ENCODE measurements at regions not wholly inside any gene's neighbourhood (a gene's known extent, or its start where the extent isn't known, plus 50 kb on each side); places are given as distances from the start of the nearest gene placed in this dataset.

DNA sequence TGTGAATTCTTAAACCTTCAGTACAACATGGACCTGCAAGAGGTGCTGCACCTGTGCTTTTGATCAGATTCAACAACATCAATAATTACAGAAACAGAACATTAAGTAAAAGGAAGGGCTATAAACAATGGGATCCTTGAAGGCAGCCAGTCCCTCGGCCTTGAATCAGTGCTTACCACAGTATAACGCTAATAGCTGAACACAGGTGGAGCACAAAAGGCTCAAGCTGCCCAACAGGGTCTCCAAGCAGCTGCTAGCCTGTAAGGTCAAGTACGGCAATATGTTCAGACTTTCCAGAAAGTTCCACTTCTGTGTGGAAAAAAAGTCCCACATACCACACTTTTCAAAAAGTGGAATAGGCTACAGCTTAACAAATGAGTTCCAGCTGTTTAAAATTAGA, 61.9 kb upstream of the ITGA1 start:
- no peak for DNase-seq
- no peak overlapping the region for H3K4me3 Mint-ChIP-seq
- no peaks in the 10 kb centered on the region for H3K27me3 Mint-ChIP-seq (ENCODE audit: low read depth)
- H3K36me3 Mint-ChIP-seq (ENCODE audit: low read depth): no peaks in the 10 kb centered on the region
- H3K9me3 Mint-ChIP-seq: peaks cover 5% of the 10 kb centered on the region
- H3K27ac Mint-ChIP-seq: peak overlapping the region; percentile 27
- CTCF ChIA-PET: interaction anchor here (0.7 to 1.1 kb wide), 2 partner anchors 13 to 62 kb away, joined by 3 read pairs; partner anchors contain the start of genes ITGA1 and PELO
- intact Hi-C loops (cut with micrococcal nuclease): loop anchor here (1.0 to 2.0 kb wide), 6 partner anchors 15 to 74 kb away; partner anchors contain the start of genes ITGA1 and PELO
- H3K4me1 Mint-ChIP-seq (ENCODE audit: low read depth): peaks cover 37% of the 10 kb centered on the region

- DNase-seq: no peak
- peaks cover 37% of the 10 kb centered on the region for H3K4me1 Mint-ChIP-seq (ENCODE audit: low read depth)
- H3K9me3 Mint-ChIP-seq: peaks cover 10% of the 10 kb centered on the region
- CTCF ChIA-PET: interaction anchor here (1.3 kb wide), 1 partner anchor 20 kb away, joined by 3 read pairs; no protein-coding TSS in a partner anchor
- no peaks in the 10 kb centered on the region for H3K27me3 Mint-ChIP-seq (ENCODE audit: low read depth)
- intact Hi-C loops (cut with micrococcal nuclease): no loop called here
- no peaks in the 10 kb centered on the region for H3K36me3 Mint-ChIP-seq (ENCODE audit: low read depth)
- no peak overlapping the region for H3K27ac Mint-ChIP-seq
- H3K4me3 Mint-ChIP-seq: no peak overlapping the region
These were observed 60.7 kb upstream of the ITGA1 start for GRCh38 chr5:52727020-52727419.

DNA sequence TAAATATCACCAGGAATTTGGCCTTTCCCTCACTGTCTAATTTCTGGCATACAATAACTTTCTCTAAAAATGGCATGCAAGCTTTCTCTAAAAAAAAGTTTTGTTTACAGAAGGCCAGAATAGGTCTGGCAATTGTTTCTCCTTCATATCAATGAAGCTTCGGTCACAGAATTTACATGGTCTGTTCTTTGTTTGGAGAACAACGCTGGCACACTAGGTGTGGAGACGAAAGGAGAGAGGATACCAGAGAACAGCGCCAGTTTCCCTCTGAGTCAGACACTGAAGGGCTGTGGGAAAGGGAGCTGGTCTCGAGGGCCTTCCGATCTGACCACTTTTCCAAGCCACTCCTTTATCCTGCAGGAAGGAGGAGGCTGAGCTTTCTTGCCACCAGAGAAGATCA, 60.1 kb upstream of the ITGA1 start:
- no peaks in the 10 kb centered on the region for H3K36me3 Mint-ChIP-seq (ENCODE audit: low read depth)
- CTCF ChIA-PET: interaction anchor here (0.6 to 1.3 kb wide), 3 partner anchors 21 to 258 kb away, joined by 3 to 4 read pairs (median 4); no protein-coding TSS in a partner anchor
- intact Hi-C loops (cut with micrococcal nuclease): no loop called here
- H3K9me3 Mint-ChIP-seq: peaks cover 11% of the 10 kb centered on the region
- DNase-seq: no peak
- H3K27ac Mint-ChIP-seq: no peak overlapping the region
- peaks cover 37% of the 10 kb centered on the region for H3K4me1 Mint-ChIP-seq (ENCODE audit: low read depth)
- no peak overlapping the region for H3K4me3 Mint-ChIP-seq
- no peaks in the 10 kb centered on the region for H3K27me3 Mint-ChIP-seq (ENCODE audit: low read depth)

GRCh38 chr5:52728224-52728623, 59.5 kb upstream of the ITGA1 start:
- Mint-ChIP-seq H3K27ac (no peak overlapping the region), H3K9me3 (peaks cover 11% of the 10 kb centered on the region), H3K36me3 (ENCODE audit: low read depth) (no peaks in the 10 kb centered on the region), H3K4me3 (no peak overlapping the region), H3K4me1 (ENCODE audit: low read depth) (peaks cover 37% of the 10 kb centered on the region), H3K27me3 (ENCODE audit: low read depth) (no peaks in the 10 kb centered on the region)
- intact Hi-C loops (cut with micrococcal nuclease): no loop called here
- CTCF ChIA-PET: interaction anchor here (0.6 to 0.7 kb wide), 2 partner anchors 72 to 258 kb away, joined by 4 read pairs; no protein-coding TSS in a partner anchor
- DNase-seq: no peak

GRCh38 chr5:52728686-52729085, 59.0 kb upstream of the ITGA1 start:
- H3K4me1 Mint-ChIP-seq (ENCODE audit: low read depth): peaks cover 37% of the 10 kb centered on the region
- H3K9me3 Mint-ChIP-seq: peaks cover 11% of the 10 kb centered on the region
- H3K27ac Mint-ChIP-seq: no peak overlapping the region
- no peak overlapping the region for H3K4me3 Mint-ChIP-seq
- H3K36me3 Mint-ChIP-seq (ENCODE audit: low read depth): no peaks in the 10 kb centered on the region
- H3K27me3 Mint-ChIP-seq (ENCODE audit: low read depth): no peaks in the 10 kb centered on the region
- CTCF ChIA-PET: no interaction called here
- no peak for DNase-seq
- intact Hi-C loops (cut with micrococcal nuclease): no loop called here

DNA sequence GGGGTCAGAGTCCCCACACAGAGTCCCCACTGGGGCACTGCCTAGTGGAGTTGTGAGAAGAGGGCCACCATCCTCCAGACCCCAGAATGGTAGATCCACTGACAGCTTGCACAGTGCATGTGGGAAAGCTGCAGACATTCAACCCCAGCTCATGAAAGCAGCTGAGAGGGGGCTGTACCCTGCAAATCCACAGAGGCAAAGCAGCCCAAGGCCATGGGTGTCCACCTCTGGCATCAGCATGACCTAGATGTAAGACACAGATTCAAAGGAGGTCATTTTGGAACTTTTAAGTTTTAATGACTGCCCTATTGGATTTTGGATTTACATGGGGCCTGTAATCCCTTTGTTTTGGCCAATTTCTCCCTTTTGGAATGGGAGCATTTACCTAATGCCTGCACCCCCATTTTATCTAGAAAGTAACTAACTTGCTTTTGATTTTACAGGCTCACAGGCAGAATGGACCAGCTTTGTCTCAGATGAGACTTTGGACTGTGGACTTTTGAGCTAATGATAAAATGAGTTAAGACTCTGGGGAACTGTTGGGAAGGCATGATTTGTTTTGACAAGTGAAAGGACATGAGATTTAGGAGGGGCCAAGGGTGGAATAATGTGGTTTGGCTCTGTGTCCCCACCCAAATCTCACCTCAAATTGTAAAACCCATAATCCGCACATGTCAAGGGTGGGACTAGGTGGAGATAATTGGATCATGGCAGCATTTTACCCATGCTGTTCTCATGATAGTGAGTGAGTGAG, 56.3 kb upstream of the ITGA1 start:
- CTCF ChIA-PET: no interaction called here
- DNase-seq: no peak
- Mint-ChIP-seq H3K27me3 (ENCODE audit: low read depth) (no peaks in the 10 kb centered on the region), H3K4me3 (no peak overlapping the region), H3K4me1 (ENCODE audit: low read depth) (peaks cover 13% of the 10 kb centered on the region), H3K36me3 (ENCODE audit: low read depth) (no peaks in the 10 kb centered on the region), H3K27ac (no peak overlapping the region), H3K9me3 (peaks cover 8% of the 10 kb centered on the region)
- intact Hi-C loops (cut with micrococcal nuclease): no loop called here

DNA sequence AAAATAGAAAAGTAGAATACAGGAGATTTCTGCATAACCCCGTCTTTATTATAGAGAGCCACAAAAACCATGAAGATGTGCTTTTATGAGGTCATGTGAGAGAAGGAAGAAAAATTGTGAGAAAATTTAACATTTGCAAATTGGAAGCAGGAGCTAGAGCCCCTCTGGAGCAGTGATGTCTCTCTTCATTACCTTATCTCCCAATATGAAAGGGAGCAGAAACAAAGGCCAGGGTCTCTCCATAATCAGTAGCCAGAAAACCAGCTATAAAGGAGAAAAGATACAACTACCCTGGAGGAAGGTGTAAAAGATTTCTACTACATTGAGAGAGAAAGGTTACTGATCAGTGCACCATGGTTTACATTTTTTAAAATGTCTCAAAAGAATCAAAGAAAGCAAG, 53.2 kb upstream of the ITGA1 start:
- H3K9me3 Mint-ChIP-seq: peaks cover 11% of the 10 kb centered on the region
- no peak overlapping the region for H3K4me3 Mint-ChIP-seq
- no peak overlapping the region for H3K27ac Mint-ChIP-seq
- no peak for DNase-seq
- peaks cover 17% of the 10 kb centered on the region for H3K4me1 Mint-ChIP-seq (ENCODE audit: low read depth)
- peaks cover 1% of the 10 kb centered on the region for H3K36me3 Mint-ChIP-seq (ENCODE audit: low read depth)
- H3K27me3 Mint-ChIP-seq (ENCODE audit: low read depth): no peaks in the 10 kb centered on the region
- CTCF ChIA-PET: no interaction called here
- intact Hi-C loops (cut with micrococcal nuclease): no loop called here

- H3K4me1 Mint-ChIP-seq (ENCODE audit: low read depth): peaks cover 17% of the 10 kb centered on the region
- no peak overlapping the region for H3K27ac Mint-ChIP-seq
- DNase-seq: no peak
- H3K9me3 Mint-ChIP-seq: peaks cover 11% of the 10 kb centered on the region
- H3K4me3 Mint-ChIP-seq: no peak overlapping the region
- peaks cover 1% of the 10 kb centered on the region for H3K36me3 Mint-ChIP-seq (ENCODE audit: low read depth)
- CTCF ChIA-PET: interaction anchor here (0.7 kb wide), 1 partner anchor 41 kb away, joined by 5 read pairs; no protein-coding TSS in a partner anchor
- intact Hi-C loops (cut with micrococcal nuclease): no loop called here
- H3K27me3 Mint-ChIP-seq (ENCODE audit: low read depth): no peaks in the 10 kb centered on the region
These were observed 52.6 kb upstream of the ITGA1 start for GRCh38 chr5:52735139-52735538.
